Activated CD4-positive, alpha-beta memory T cell treated with anti-CD3 and anti-CD28 coated beads, Interleukin-2, amount 10 ng/mL, durations not matched to agents 7 days and 5 days (primary cell): ENCODE measurements at regions not wholly inside any gene's neighbourhood (a gene's known extent, or its start where the extent isn't known, plus 50 kb on each side); places are given as distances from the start of the nearest gene placed in this dataset.
"Not testable (repeated sequence)": the region's sequence is repeated elsewhere in the genome, so short reads cannot be mapped to it uniquely, and the experiment has no call there.

ENCODE experiments used
- CTCF ChIA-PET: fragments of 350-600 bp; sonication (Branson Sonifier 250); formaldehyde crosslinking; loops from one replicate; lab custom pipeline; 2021; ENCODE audit warnings: antibody characterized with exemption, inconsistent platforms; lab: Charles Lee
- POLR2A ChIA-PET: fragments of 350-600 bp; sonication (Branson Sonifier 250); formaldehyde crosslinking; loops from one replicate; lab custom pipeline; 2021; ENCODE audit warnings: antibody characterized with exemption; lab: Charles Lee
- DNase-seq: peaks from one replicate; pipeline ENCODE4 v3.0.0-alpha.2; 2020
- H3K27ac Mint-ChIP-seq: one replicate; pipeline ENCODE4 v1.8.0; 2021; ENCODE audit warnings: mild to moderate bottlenecking, mixed read lengths
- H3K27me3 Mint-ChIP-seq: one replicate; pipeline ENCODE4 v1.8.0; 2021; ENCODE audit warnings: mixed read lengths
- H3K36me3 Mint-ChIP-seq: one replicate; pipeline ENCODE4 v1.8.0; 2021; ENCODE audit warnings: low read depth, mixed read lengths
- H3K4me1 Mint-ChIP-seq: one replicate; pipeline ENCODE4 v1.8.0; 2021; ENCODE audit warnings: mixed read lengths
- H3K4me3 Mint-ChIP-seq: one replicate; pipeline ENCODE4 v1.8.0; 2021; ENCODE audit warnings: mild to moderate bottlenecking, mixed read lengths
- H3K9me3 Mint-ChIP-seq: one replicate; pipeline ENCODE4 v1.8.0; 2021; ENCODE audit warnings: mixed read lengths

GRCh38 chr13:81602241-81602640 is 1261.3 kb upstream of the SPRY2 start:
- ChIA-PET CTCF (no interaction called here), POLR2A (no interaction called here)
- H3K4me1 Mint-ChIP-seq = no peaks in the 10 kb centered on the region

DNA sequence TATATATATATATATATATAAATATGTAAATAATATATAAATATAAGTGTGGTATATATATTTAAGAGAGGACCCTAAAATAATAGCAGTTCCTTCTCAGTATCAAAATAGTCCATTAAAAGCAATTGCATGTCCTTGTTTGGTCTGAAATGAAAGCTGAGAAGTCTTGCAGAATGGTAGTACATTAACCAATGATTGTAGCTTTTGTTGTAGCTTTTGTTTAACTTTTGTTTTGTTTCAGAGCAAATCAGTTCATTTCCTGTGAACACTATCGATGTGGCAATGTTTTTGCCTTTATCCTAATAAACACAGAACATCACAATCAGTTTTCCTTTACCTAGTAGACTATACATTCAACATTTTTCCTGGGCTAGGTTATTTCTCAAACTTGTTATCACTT is 1256.2 kb upstream of the SPRY2 start:
- Mint-ChIP-seq H3K36me3 (no peaks in the 10 kb centered on the region), H3K27ac (no peak overlapping the region), H3K4me3 (no peak overlapping the region), H3K9me3 (no peaks in the 10 kb centered on the region), H3K4me1 (no peaks in the 10 kb centered on the region), H3K27me3 (no peaks in the 10 kb centered on the region)
- no peak for DNase-seq
- ChIA-PET CTCF (no interaction called here), POLR2A (no interaction called here)

More at GRCh38 chr13:81602241-81602640, 1261.3 kb upstream of the SPRY2 start:
- DNase-seq = no peak
- Mint-ChIP-seq H3K27me3 (no peaks in the 10 kb centered on the region), H3K27ac (no peak overlapping the region), H3K36me3 (no peaks in the 10 kb centered on the region), H3K9me3 (no peaks in the 10 kb centered on the region), H3K4me3 (no peak overlapping the region)

DNA sequence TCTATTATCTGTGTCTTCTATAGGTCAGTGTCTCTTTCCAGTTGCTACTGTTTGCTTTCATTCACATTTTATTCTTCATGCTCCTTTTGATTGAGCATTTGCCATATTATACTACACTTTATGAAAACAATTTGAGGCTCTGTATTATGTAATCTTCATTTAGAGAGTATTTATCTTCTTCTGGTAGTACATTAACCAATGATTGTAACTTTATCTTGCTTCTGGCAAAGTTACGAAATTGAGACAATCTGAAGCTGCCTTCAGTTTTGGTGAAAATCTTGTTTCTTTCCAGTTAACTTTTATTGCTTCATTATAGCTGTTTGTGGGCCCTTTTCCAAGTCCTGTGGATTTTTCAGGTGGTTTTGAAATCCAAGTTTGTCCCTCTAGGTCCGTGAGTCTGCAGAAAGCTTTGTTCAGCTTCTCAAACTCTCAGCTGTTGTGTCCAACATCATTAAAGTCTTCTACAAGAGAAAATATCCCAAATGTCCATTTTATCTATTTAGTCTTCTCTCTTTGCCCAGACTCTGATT is 1255.4 kb upstream of the SPRY2 start:
- CTCF ChIA-PET = no interaction called here
- H3K4me3 Mint-ChIP-seq = no peak overlapping the region
- POLR2A ChIA-PET = no interaction called here
- no peak overlapping the region for H3K27ac Mint-ChIP-seq
- no peak for DNase-seq
- no peaks in the 10 kb centered on the region for H3K36me3 Mint-ChIP-seq
- H3K4me1 Mint-ChIP-seq = no peaks in the 10 kb centered on the region
- no peaks in the 10 kb centered on the region for H3K9me3 Mint-ChIP-seq
- no peaks in the 10 kb centered on the region for H3K27me3 Mint-ChIP-seq

GRCh38 chr13:81591528-81592220 is 1250.7 kb upstream of the SPRY2 start:
- Mint-ChIP-seq H3K27me3 (no peaks in the 10 kb centered on the region), H3K9me3 (no peaks in the 10 kb centered on the region), H3K4me1 (no peaks in the 10 kb centered on the region), H3K4me3 (no peak overlapping the region), H3K27ac (no peak overlapping the region), H3K36me3 (no peaks in the 10 kb centered on the region)
- CTCF ChIA-PET = no interaction called here
- no peak for DNase-seq
- POLR2A ChIA-PET = no interaction called here

DNA sequence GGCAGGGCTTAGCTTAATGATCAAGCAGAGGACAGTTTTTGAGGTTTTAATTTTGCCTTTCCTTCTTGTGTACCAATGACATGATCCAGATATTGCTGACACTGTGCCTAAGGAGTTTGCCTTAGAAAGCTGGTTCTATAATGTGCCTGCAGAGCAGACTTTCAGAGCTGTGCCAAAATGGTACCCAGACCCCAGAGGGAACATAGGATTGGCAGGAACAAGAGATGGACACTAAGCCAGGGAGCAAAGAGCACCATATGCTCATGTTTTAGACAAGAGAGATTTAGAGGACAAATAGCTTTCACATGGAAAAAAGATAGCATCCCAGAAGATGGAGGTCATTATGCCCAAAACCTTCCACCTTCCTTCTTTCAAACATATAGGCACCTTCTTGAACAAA is 1241.5 kb upstream of the SPRY2 start:
- Mint-ChIP-seq H3K36me3 (no peaks in the 10 kb centered on the region), H3K27ac (no peak overlapping the region), H3K4me1 (no peaks in the 10 kb centered on the region), H3K4me3 (no peak overlapping the region), H3K9me3 (no peaks in the 10 kb centered on the region), H3K27me3 (no peaks in the 10 kb centered on the region)
- DNase-seq = no peak
- ChIA-PET CTCF (no interaction called here), POLR2A (no interaction called here)

DNA sequence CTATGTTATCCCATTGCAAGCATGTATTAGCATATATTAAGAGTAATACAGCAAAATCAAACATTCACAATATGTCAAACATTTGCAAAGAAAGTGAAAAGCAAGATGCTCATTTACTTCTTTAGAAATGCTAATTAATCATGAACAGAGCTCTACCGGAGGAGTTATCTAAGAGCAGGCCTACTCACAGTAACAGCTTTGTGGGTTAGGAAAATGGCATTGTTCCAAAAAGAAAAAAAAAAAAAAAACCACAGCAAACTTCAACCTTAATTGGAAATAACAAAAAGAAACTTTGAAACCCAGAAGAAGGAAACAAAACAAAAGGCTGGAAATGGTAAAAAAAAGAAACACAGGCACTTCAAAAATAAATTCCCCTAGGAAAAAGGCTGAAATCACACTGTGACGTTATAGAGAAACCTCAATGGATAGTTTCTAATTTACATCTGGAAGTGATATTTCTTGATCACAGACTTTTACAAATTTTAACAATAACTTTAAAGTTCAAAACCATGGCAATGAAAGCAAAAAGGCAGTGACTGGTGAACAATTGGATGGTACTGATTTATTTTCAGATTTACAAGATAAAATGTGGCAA is 1236.8 kb upstream of the SPRY2 start:
- ChIA-PET POLR2A (no interaction called here), CTCF (no interaction called here)
- no peaks in the 10 kb centered on the region for H3K27me3 Mint-ChIP-seq
- DNase-seq = no peak
- no peaks in the 10 kb centered on the region for H3K36me3 Mint-ChIP-seq
- peaks cover 3% of the 10 kb centered on the region for H3K9me3 Mint-ChIP-seq
- no peak overlapping the region for H3K4me3 Mint-ChIP-seq
- no peaks in the 10 kb centered on the region for H3K4me1 Mint-ChIP-seq
- no peak overlapping the region for H3K27ac Mint-ChIP-seq

DNA sequence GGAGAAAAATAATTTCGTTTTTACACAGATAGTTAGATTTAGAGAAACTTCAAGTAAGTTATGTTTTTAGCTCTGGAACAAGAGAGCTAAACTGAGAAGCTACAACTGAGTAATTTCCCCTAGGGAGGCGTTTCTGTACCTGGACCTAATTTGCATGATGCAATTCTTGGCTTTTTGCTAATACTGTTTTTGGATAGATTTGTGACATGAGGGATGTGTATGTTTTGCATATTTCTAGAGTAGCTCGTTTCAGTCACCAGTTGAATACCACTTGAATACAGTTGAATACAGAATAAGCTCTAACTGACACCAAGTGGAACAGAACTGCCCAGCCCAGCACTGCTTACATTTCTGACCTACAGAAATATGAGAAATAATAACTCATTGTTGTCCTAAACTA is 1227.9 kb upstream of the SPRY2 start:
- no peak overlapping the region for H3K4me3 Mint-ChIP-seq
- H3K9me3 Mint-ChIP-seq = no peaks in the 10 kb centered on the region
- no peaks in the 10 kb centered on the region for H3K4me1 Mint-ChIP-seq
- H3K27me3 Mint-ChIP-seq = no peaks in the 10 kb centered on the region
- no peaks in the 10 kb centered on the region for H3K36me3 Mint-ChIP-seq
- ChIA-PET POLR2A (no interaction called here), CTCF (no interaction called here)
- no peak for DNase-seq
- H3K27ac Mint-ChIP-seq = no peak overlapping the region

- POLR2A ChIA-PET = no interaction called here
- H3K27me3 Mint-ChIP-seq = no peaks in the 10 kb centered on the region
- H3K4me1 Mint-ChIP-seq = no peaks in the 10 kb centered on the region
- H3K27ac Mint-ChIP-seq = no peak overlapping the region
- no peaks in the 10 kb centered on the region for H3K9me3 Mint-ChIP-seq
- no peaks in the 10 kb centered on the region for H3K36me3 Mint-ChIP-seq
- no peak overlapping the region for H3K4me3 Mint-ChIP-seq
- no peak for DNase-seq
- CTCF ChIA-PET = no interaction called here
These were observed 1224.9 kb upstream of the SPRY2 start for GRCh38 chr13:81565849-81566248.

- no peaks in the 10 kb centered on the region for H3K36me3 Mint-ChIP-seq
- no peaks in the 10 kb centered on the region for H3K4me1 Mint-ChIP-seq
- H3K9me3 Mint-ChIP-seq = no peaks in the 10 kb centered on the region
- H3K27me3 Mint-ChIP-seq = no peaks in the 10 kb centered on the region
- no peak overlapping the region for H3K27ac Mint-ChIP-seq
- POLR2A ChIA-PET = no interaction called here
- CTCF ChIA-PET = no interaction called here
- no peak for DNase-seq
- H3K4me3 Mint-ChIP-seq = no peak overlapping the region
These were observed 1222.2 kb upstream of the SPRY2 start for GRCh38 chr13:81563091-81563490.

GRCh38 chr13:81562598-81562997 is 1221.7 kb upstream of the SPRY2 start:
- DNase-seq = no peak
- Mint-ChIP-seq H3K4me3 (no peak overlapping the region), H3K36me3 (no peaks in the 10 kb centered on the region), H3K27me3 (no peaks in the 10 kb centered on the region), H3K4me1 (no peaks in the 10 kb centered on the region), H3K9me3 (no peaks in the 10 kb centered on the region), H3K27ac (no peak overlapping the region)
- ChIA-PET POLR2A (no interaction called here), CTCF (no interaction called here)

GRCh38 chr13:81551036-81551435 is 1210.1 kb upstream of the SPRY2 start:
- no peaks in the 10 kb centered on the region for H3K4me1 Mint-ChIP-seq
- DNase-seq = no peak
- H3K9me3 Mint-ChIP-seq = peaks cover 11% of the 10 kb centered on the region
- H3K27me3 Mint-ChIP-seq = no peaks in the 10 kb centered on the region
- no peak overlapping the region for H3K27ac Mint-ChIP-seq
- CTCF ChIA-PET = no interaction called here
- H3K4me3 Mint-ChIP-seq = no peak overlapping the region
- POLR2A ChIA-PET = no interaction called here
- no peaks in the 10 kb centered on the region for H3K36me3 Mint-ChIP-seq

- CTCF ChIA-PET, H3K9me3 Mint-ChIP-seq, H3K4me1 Mint-ChIP-seq, H3K27me3 Mint-ChIP-seq, DNase-seq, H3K27ac Mint-ChIP-seq, POLR2A ChIA-PET, H3K36me3 Mint-ChIP-seq, H3K4me3 Mint-ChIP-seq: not testable (repeated sequence)
These were observed 1205.4 kb upstream of the SPRY2 start for GRCh38 chr13:81546294-81546693.

DNA sequence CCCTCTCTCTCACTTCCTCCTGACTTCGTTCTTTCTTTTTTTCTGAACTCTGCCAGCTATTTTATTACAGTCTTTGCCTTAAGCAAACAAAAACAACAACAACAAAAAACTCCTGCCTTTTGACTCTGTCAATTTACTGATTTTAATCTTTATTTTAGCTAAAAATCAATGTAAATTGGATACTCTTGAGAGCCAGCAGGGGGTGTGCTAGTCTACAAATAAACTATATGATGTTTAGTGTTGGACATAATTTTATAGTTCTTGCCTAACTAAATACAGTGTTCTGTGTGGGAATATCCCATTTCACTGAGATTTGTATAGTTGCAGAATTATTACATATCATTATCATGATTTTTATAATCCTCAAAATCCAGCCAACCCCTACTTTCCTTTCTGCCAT is 1199.9 kb upstream of the SPRY2 start:
- H3K9me3 Mint-ChIP-seq = peaks cover 3% of the 10 kb centered on the region
- no peaks in the 10 kb centered on the region for H3K27me3 Mint-ChIP-seq
- H3K36me3 Mint-ChIP-seq = no peaks in the 10 kb centered on the region
- CTCF ChIA-PET = no interaction called here
- no peak for DNase-seq
- H3K4me3 Mint-ChIP-seq = no peak overlapping the region
- POLR2A ChIA-PET = no interaction called here
- no peak overlapping the region for H3K27ac Mint-ChIP-seq
- no peaks in the 10 kb centered on the region for H3K4me1 Mint-ChIP-seq

DNA sequence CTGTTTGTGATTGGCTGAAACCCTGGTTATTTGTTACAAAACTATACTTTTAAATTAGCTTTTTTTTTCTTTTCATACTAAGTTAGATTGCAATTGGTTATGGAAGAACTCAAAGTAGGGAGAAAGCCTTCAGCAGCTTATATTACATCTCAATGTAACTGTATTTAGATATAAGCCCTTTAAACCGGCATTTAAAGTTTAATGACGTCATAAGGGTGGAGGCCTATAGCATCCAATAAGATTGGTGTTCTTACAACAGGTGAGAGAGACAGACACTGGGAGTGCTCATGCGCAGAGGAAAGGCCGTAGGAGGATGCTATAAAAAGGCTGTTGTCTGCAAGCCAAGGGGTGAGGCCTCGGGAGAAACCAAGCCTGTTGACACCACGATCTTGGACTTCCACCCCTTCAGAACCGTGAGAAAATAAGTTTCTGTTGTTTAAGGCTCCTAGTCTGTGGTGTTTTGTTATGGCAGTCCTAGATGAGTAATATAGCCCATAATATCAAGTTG is 1198.8 kb upstream of the SPRY2 start:
- Mint-ChIP-seq H3K4me3 (no peak overlapping the region), H3K36me3 (no peaks in the 10 kb centered on the region), H3K27ac (no peak overlapping the region), H3K9me3 (peaks cover 3% of the 10 kb centered on the region), H3K4me1 (no peaks in the 10 kb centered on the region), H3K27me3 (no peaks in the 10 kb centered on the region)
- ChIA-PET CTCF (no interaction called here), POLR2A (no interaction called here)
- DNase-seq = no peak
